Nephron progenitor cell (in vitro differentiated cells): ENCODE measurements at regions not wholly inside any gene's neighbourhood (a gene's known extent, or its start where the extent isn't known, plus 50 kb on each side); places are given as distances from the start of the nearest gene placed in this dataset.

Experiments
- DNase-seq: peaks from one replicate; pipeline ENCODE4 v3.0.0; 2021
- H3K27ac Mint-ChIP-seq: 2 replicates; pipeline ENCODE4 v1.8.0; 2021; ENCODE audit warnings: mild to moderate bottlenecking, moderate library complexity, mixed read lengths
- H3K27me3 Mint-ChIP-seq: 2 replicates; pipeline ENCODE4 v1.8.0; 2021; ENCODE audit warnings: mild to moderate bottlenecking, low read depth, mixed read lengths; ENCODE audit not compliant: poor library complexity
- H3K36me3 Mint-ChIP-seq: 2 replicates; pipeline ENCODE4 v1.8.0; 2021; ENCODE audit warnings: low read depth, mixed read lengths
- H3K4me1 Mint-ChIP-seq: 2 replicates; pipeline ENCODE4 v1.8.0; 2021; ENCODE audit warnings: mixed read lengths
- H3K4me3 Mint-ChIP-seq: 2 replicates; pipeline ENCODE4 v1.8.0; 2021; ENCODE audit warnings: mild to moderate bottlenecking, moderate library complexity, mixed read lengths
- H3K9me3 Mint-ChIP-seq: 2 replicates; pipeline ENCODE4 v1.8.0; 2021; ENCODE audit warnings: mild to moderate bottlenecking, moderate library complexity, mixed read lengths
- TF ChIP-seq, protein P1 (sequence below): fragments of 200-600 bp; sonication (generic); IDR thresholded peaks from 2 replicates; pipeline ENCODE4 v1.5.0; 2021; ENCODE audit warnings: antibody characterized with exemption

DNA sequence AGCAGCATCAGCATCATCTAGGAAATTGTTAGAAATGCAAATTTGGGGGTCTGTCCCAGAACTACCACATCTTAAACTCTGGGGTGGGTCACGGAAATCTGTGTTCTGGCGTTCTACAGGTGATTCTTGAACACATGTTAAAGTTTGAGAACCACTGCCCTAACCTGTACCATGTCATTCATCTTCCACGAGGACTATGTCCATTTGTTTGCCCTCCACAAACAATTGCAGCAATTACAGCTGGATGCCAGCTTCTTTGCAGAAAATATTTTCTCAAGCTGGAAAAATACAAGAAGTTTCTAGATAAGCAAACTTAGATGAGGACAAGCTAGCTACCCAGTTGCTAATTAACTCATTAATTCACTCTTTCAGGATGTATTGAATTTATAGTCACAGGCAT, 54.1 kb downstream of the MAFB start:
- H3K4me1 Mint-ChIP-seq = peaks cover 8% of the 10 kb centered on the region
- TF ChIP-seq, protein P1, sequence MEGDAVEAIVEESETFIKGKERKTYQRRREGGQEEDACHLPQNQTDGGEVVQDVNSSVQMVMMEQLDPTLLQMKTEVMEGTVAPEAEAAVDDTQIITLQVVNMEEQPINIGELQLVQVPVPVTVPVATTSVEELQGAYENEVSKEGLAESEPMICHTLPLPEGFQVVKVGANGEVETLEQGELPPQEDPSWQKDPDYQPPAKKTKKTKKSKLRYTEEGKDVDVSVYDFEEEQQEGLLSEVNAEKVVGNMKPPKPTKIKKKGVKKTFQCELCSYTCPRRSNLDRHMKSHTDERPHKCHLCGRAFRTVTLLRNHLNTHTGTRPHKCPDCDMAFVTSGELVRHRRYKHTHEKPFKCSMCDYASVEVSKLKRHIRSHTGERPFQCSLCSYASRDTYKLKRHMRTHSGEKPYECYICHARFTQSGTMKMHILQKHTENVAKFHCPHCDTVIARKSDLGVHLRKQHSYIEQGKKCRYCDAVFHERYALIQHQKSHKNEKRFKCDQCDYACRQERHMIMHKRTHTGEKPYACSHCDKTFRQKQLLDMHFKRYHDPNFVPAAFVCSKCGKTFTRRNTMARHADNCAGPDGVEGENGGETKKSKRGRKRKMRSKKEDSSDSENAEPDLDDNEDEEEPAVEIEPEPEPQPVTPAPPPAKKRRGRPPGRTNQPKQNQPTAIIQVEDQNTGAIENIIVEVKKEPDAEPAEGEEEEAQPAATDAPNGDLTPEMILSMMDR = no peak
- H3K27me3 Mint-ChIP-seq = peaks cover 27% of the 10 kb centered on the region
- H3K36me3 Mint-ChIP-seq = no peaks in the 10 kb centered on the region
- no peak for DNase-seq
- no peak overlapping the region for H3K27ac Mint-ChIP-seq
- H3K9me3 Mint-ChIP-seq = no peaks in the 10 kb centered on the region
- H3K4me3 Mint-ChIP-seq = no peak overlapping the region

DNA sequence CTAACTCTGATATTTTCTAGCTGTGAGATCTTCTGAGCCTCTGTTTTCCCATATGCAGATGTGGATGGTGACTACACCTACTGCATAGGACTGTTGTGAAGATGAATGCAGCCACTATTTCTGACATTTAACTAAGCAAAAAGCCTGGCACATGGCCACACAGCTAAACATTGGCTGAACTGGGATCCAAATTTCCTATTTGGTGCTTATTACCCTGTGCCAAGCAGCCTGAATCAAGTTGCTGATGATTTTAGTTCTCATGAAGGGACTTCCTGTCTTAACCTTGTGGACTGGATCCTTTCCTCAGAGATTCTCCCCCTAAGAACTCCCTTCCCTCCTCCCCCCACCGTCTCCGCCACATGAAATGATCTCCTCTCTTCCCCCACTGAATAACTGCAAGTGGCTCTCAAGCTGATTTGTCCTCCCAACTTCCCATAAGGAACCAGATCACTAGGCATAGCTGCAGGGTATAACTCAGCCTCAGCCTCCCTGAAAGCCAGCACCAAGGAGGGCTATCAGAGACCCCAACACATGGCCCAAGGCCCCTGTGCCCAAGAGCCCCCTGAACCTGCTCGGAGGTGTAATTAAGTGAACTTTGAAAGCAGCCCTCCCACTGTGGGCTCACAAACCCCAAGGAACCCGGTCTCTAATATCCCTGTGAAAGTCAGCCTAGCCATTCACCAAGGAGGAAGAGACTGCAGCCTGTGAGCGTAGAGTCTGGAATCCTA, 55.7 kb downstream of the MAFB start:
- DNase-seq = no peak
- Mint-ChIP-seq H3K9me3 (no peaks in the 10 kb centered on the region), H3K27me3 (peaks cover 20% of the 10 kb centered on the region), H3K4me3 (no peak overlapping the region), H3K27ac (no peak overlapping the region), H3K36me3 (no peaks in the 10 kb centered on the region), H3K4me1 (peaks cover 12% of the 10 kb centered on the region)
- TF ChIP-seq, protein P1 = no peak

DNA sequence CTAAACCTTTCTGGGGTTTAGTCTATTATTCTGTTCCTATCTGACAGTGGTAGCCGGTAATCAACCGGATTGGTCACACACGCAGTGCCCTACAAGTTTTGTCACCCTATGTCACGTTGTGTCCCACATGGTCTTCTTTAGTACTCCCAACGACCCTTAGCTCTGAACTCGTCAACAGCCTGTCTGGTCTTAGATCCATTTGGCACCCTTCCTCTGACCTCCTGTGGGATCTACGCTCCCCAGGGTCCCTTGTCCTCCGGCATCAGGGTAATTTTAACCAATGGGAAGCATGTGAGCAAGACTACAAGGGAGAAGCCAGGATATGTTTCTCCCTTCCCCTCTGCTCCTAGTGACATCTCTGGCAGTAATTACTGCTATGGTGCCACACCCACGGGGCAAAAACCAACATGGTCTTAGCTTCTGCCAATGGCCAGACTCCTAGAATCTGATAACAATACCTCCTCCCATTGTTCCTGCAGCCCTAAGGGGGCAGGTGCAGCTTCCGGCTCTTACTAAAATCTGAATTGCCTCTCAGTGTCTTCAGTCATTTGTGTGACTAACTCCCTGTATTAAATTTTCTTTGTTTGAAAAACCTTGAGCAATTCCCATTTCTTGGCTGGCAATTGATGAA, 56.6 kb downstream of the MAFB start:
- no peak overlapping the region for H3K27ac Mint-ChIP-seq

DNA sequence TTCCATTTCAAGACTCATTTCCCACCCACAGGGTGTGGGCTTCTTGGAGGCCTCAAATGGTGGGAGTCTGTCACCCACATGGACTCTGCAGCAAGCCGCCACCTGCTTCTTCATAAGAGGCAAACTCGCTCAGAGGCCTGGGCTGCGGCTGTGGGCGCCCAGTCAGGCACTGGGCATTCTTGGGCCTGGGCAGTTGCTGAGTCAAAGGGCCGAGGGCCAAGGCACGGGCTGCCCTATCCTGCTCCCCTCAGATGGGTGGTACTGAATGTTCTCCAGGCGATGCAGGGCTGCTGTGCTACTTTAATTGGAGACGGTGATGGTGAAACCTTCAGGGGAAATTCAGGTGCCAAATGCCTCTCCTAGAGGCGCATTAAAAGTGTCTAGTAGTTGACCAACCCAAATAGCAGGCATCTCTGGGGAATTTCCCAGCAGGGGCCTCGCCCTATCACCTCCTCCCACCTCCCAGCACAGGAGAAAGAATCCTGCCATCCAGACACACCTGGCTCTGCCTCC, 57.9 kb downstream of the MAFB start:
- TF ChIP-seq, protein P1 = no peak
- Mint-ChIP-seq H3K4me1 (peaks cover 6% of the 10 kb centered on the region), H3K27me3 (peaks cover 8% of the 10 kb centered on the region), H3K4me3 (no peak overlapping the region), H3K9me3 (peaks cover 10% of the 10 kb centered on the region), H3K27ac (no peak overlapping the region), H3K36me3 (peaks cover 5% of the 10 kb centered on the region)
- no peak for DNase-seq

More for the DNA sequence above, 56.6 kb downstream of the MAFB start:
- no peaks in the 10 kb centered on the region for H3K9me3 Mint-ChIP-seq
- no peak overlapping the region for H3K4me3 Mint-ChIP-seq
- no peak for DNase-seq
- peaks cover 16% of the 10 kb centered on the region for H3K27me3 Mint-ChIP-seq
- H3K4me1 Mint-ChIP-seq = peaks cover 6% of the 10 kb centered on the region
- TF ChIP-seq, protein P1 = no peak
- no peaks in the 10 kb centered on the region for H3K36me3 Mint-ChIP-seq

DNA sequence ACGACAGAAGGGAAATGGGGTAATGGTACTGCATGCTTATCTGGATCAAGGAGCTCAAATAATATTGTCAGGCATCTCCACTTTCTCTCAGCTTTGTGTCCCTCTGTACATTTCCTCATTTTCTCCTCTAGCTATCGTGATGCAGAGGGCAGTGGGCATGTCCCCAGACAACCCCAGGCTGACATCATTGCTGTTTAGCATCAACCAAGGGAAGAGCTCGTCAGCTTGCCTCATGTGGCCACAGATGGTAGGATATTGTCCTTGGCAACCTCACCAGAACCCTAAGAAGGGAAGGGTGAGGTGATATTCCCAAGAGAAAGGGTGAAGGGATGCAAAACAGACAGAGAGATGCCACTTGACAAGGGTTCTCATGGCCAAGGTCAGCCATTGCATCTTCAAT, 58.3 kb downstream of the MAFB start:
- peaks cover 6% of the 10 kb centered on the region for H3K4me1 Mint-ChIP-seq
- TF ChIP-seq, protein P1 = no peak
- no peak overlapping the region for H3K4me3 Mint-ChIP-seq
- no peak overlapping the region for H3K27ac Mint-ChIP-seq
- H3K36me3 Mint-ChIP-seq = peaks cover 5% of the 10 kb centered on the region
- H3K27me3 Mint-ChIP-seq = peaks cover 5% of the 10 kb centered on the region
- DNase-seq = no peak
- H3K9me3 Mint-ChIP-seq = peaks cover 15% of the 10 kb centered on the region
